GM12878 (cell line): ENCODE measurements at regions not wholly inside any gene's neighbourhood (a gene's known extent, or its start where the extent isn't known, plus 50 kb on each side); places are given as distances from the start of the nearest gene placed in this dataset.

Experiments used
- ASH2L ChIP-seq: fragments of 300-600, 200-600 bp; sonication (generic); IDR thresholded peaks from 2 replicates; pipeline ENCODE4 v1.6.1; 2017; ENCODE audit warnings: low read depth, mild to moderate bottlenecking, borderline replicate concordance
- BHLHE40 ChIP-seq, 2 experiments: fragments of 450-650 bp in 1 of 2; IDR thresholded peaks; 2 replicates each; pipeline ENCODE4 v1.6.1; 2011 to 2017; ENCODE audit warnings: low read depth in 2 of 2, borderline replicate concordance in 1 of 2, improper control_type of control experiment in 1 of 2, low read length in 1 of 2, mild to moderate bottlenecking in 1 of 2
- CBFB ChIP-seq: IDR thresholded peaks from 2 replicates; pipeline ENCODE4 v1.6.1; 2016; ENCODE audit warnings: antibody characterized with exemption, low read depth
- CBX5 ChIP-seq: sonication (generic); IDR thresholded peaks from 2 replicates; pipeline ENCODE4 v1.6.1; 2016; ENCODE audit warnings: low read depth, moderate library complexity, mild to moderate bottlenecking, inconsistent platforms
- CHD1 ChIP-seq: IDR thresholded peaks from 2 replicates; pipeline ENCODE4 v1.6.1; 2012; ENCODE audit warnings: low read depth, low read length, improper control_type of control experiment
- ESRRA ChIP-seq: IDR thresholded peaks from 2 replicates; pipeline ENCODE4 v1.6.1; 2012; ENCODE audit warnings: mild to moderate bottlenecking, low read length, improper control_type of control experiment
- ETV6 ChIP-seq, 2 experiments: fragments of 450-650 bp in 1 of 2; IDR thresholded peaks in 1 of 2; conservative IDR thresholded peaks in 1 of 2; 2 replicates each; pipeline ENCODE4 v1.6.1; 2014; ENCODE audit warnings: antibody characterized with exemption in 1 of 2, borderline replicate concordance in 1 of 2, low read depth in 1 of 2, mild to moderate bottlenecking in 1 of 2, moderate library complexity in 1 of 2
- GABPA ChIP-seq: IDR thresholded peaks from 2 replicates; pipeline ENCODE4 v1.6.1; 2014; ENCODE audit warnings: antibody characterized with exemption, low read depth, mild to moderate bottlenecking, inconsistent platforms
- KAT2A ChIP-seq: conservative IDR thresholded peaks from 2 replicates; pipeline ENCODE4 v1.6.1; 2011; ENCODE audit warnings: low read depth, low read length; ENCODE audit not compliant: control insufficient read depth
- MXI1 ChIP-seq: fragments of 150-350 bp; IDR thresholded peaks from 2 replicates; pipeline ENCODE4 v1.6.1; 2011; ENCODE audit warnings: low read depth, mild to moderate bottlenecking, inconsistent platforms, low read length, improper control_type of control experiment
- NFIC ChIP-seq: IDR thresholded peaks from 2 replicates; pipeline ENCODE4 v1.6.1; 2012; ENCODE audit warnings: low read depth, mild to moderate bottlenecking, inconsistent platforms, low read length, moderate library complexity
- NR2F1 ChIP-seq: fragments of 450-650 bp; conservative IDR thresholded peaks from 2 replicates; pipeline ENCODE4 v1.6.1; 2017; ENCODE audit warnings: mild to moderate bottlenecking
- NRF1 ChIP-seq: conservative IDR thresholded peaks from 2 replicates; pipeline ENCODE4 v1.6.1; 2011; ENCODE audit warnings: mild to moderate bottlenecking, low read depth, low read length, improper control_type of control experiment
- RBBP5 ChIP-seq: fragments of 200-600 bp; sonication (generic); conservative IDR thresholded peaks from 2 replicates; pipeline ENCODE4 v1.6.1; 2016
- SIX5 ChIP-seq: IDR thresholded peaks from 2 replicates; pipeline ENCODE4 v1.6.1; 2011; ENCODE audit warnings: mild to moderate bottlenecking, low read depth, low read length, moderate library complexity; ENCODE audit not compliant: severe bottlenecking
- SUZ12 ChIP-seq: fragments of 200-600 bp; sonication (generic); IDR thresholded peaks from one replicate; pipeline ENCODE4 v1.6.1; 2018; ENCODE audit warnings: antibody characterized with exemption, mild to moderate bottlenecking; ENCODE audit not compliant: unreplicated experiment
- TARDBP ChIP-seq: IDR thresholded peaks from 2 replicates; pipeline ENCODE4 v1.6.1; 2016; ENCODE audit warnings: borderline replicate concordance
- TCF12 ChIP-seq: IDR thresholded peaks from 2 replicates; pipeline ENCODE4 v1.6.1; 2011; ENCODE audit warnings: low read depth, mild to moderate bottlenecking, low read length
- TCF3 ChIP-seq: IDR thresholded peaks from 2 replicates; pipeline ENCODE4 v1.6.1; 2012; ENCODE audit warnings: low read depth, mild to moderate bottlenecking, low read length, borderline replicate concordance; ENCODE audit not compliant: insufficient read depth
- WRNIP1 ChIP-seq: IDR thresholded peaks from 2 replicates; pipeline ENCODE4 v1.6.1; 2011; ENCODE audit warnings: low read depth, low read length, improper control_type of control experiment, borderline replicate concordance
- ZNF24 ChIP-seq: fragments of 450-650 bp; IDR thresholded peaks from 2 replicates; pipeline ENCODE4 v1.6.1; 2017; ENCODE audit warnings: antibody characterized with exemption, mild to moderate bottlenecking
- ZNF592 ChIP-seq: fragments of 450-650 bp; IDR thresholded peaks from 2 replicates; pipeline ENCODE4 v1.6.1; 2017; ENCODE audit warnings: mild to moderate bottlenecking, moderate library complexity
- ZNF622 ChIP-seq: fragments of 450-650 bp; IDR thresholded peaks from 2 replicates; pipeline ENCODE4 v1.6.1; 2017; ENCODE audit warnings: mild to moderate bottlenecking, inconsistent platforms
- TF ChIP-seq, protein P1 (sequence below): IDR thresholded peaks from 2 replicates; pipeline ENCODE4 v1.6.1; 2011; ENCODE audit warnings: low read depth, mild to moderate bottlenecking, low read length, moderate library complexity, borderline replicate concordance; ENCODE audit errors: extremely low read depth
- TF ChIP-seq, protein P2 (sequence below): fragments of 150-350 bp; IDR thresholded peaks from 2 replicates; pipeline ENCODE4 v1.6.1; 2016; ENCODE audit warnings: low read depth, low read length

DNA sequence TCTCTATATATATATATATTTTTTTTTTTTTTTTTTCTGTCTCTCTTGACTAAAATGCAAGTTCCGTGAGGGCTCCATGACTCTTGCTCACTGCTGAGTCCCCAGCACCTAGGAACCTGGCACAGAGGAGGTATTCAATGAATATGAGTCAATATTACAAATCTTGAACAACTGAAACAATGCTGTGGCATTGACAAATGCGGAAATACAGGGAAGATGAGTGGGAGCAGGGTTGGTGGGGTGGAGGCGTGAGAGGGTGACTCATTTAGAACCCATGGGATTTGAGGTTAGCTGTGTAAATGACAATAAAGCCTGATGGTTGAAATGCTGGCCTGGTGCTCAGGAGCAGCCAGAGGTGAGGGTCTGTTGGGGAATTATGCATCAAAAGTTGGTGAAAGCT lies 121.7 kb upstream of the FUT8 start (continued):
- TF ChIP-seq, protein P1, sequence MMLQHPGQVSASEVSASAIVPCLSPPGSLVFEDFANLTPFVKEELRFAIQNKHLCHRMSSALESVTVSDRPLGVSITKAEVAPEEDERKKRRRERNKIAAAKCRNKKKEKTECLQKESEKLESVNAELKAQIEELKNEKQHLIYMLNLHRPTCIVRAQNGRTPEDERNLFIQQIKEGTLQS = no peak
- no peak for TF ChIP-seq ZNF622
- no peak for TF ChIP-seq NRF1
- no peak for TF ChIP-seq CHD1
- no peak for TF ChIP-seq TARDBP
- no peak for TF ChIP-seq KAT2A
- TF ChIP-seq BHLHE40 (IDR thresholded peaks at IDR 0.05; ENCODE audit: borderline replicate concordance in 1 of 2, low read depth in 2 of 2, low read length in 1 of 2) = peak; percentile 25 to 39; a peak in 2 of 4 replicates
- peak; percentile 66; the same call in 1 of the 2 replicates for TF ChIP-seq TCF12
- no peak for TF ChIP-seq WRNIP1
- TF ChIP-seq RBBP5 = no peak
- TF ChIP-seq ETV6 (conservative IDR thresholded peaks at IDR 0.05 in 1 of 2, IDR thresholded peaks at IDR 0.05 in 1 of 2; ENCODE audit: borderline replicate concordance in 1 of 2, low read depth in 1 of 2) = peak in 1 of 2 experiments; percentile 80; a peak in 1 of 4 replicates
- TF ChIP-seq ESRRA = no peak
- no peak for TF ChIP-seq ZNF24
- no peak for TF ChIP-seq ASH2L
- 0 out of 2 replicates have a peak, but pooled peaks have one; percentile 14 for TF ChIP-seq NR2F1
- TF ChIP-seq ZNF592 = no peak
- TF ChIP-seq MXI1 = no peak
- TF ChIP-seq, protein P2, sequence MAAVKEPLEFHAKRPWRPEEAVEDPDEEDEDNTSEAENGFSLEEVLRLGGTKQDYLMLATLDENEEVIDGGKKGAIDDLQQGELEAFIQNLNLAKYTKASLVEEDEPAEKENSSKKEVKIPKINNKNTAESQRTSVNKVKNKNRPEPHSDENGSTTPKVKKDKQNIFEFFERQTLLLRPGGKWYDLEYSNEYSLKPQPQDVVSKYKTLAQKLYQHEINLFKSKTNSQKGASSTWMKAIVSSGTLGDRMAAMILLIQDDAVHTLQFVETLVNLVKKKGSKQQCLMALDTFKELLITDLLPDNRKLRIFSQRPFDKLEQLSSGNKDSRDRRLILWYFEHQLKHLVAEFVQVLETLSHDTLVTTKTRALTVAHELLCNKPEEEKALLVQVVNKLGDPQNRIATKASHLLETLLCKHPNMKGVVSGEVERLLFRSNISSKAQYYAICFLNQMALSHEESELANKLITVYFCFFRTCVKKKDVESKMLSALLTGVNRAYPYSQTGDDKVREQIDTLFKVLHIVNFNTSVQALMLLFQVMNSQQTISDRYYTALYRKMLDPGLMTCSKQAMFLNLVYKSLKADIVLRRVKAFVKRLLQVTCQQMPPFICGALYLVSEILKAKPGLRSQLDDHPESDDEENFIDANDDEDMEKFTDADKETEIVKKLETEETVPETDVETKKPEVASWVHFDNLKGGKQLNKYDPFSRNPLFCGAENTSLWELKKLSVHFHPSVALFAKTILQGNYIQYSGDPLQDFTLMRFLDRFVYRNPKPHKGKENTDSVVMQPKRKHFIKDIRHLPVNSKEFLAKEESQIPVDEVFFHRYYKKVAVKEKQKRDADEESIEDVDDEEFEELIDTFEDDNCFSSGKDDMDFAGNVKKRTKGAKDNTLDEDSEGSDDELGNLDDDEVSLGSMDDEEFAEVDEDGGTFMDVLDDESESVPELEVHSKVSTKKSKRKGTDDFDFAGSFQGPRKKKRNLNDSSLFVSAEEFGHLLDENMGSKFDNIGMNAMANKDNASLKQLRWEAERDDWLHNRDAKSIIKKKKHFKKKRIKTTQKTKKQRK = no peak
- TF ChIP-seq TCF3 = no peak
- TF ChIP-seq SIX5 = no peak
- no peak for TF ChIP-seq GABPA
- peak; percentile 48; the same call in 1 of the 2 replicates for TF ChIP-seq CBFB
- TF ChIP-seq SUZ12 = no peak
- peak; percentile 79 for TF ChIP-seq NFIC
- no peak for TF ChIP-seq CBX5
